ENCODE measurements at regions not wholly inside any gene's neighbourhood (a gene's known extent, or its start where the extent isn't known, plus 50 kb on each side); places are given as distances from the start of the nearest gene placed in this dataset.

DNA sequence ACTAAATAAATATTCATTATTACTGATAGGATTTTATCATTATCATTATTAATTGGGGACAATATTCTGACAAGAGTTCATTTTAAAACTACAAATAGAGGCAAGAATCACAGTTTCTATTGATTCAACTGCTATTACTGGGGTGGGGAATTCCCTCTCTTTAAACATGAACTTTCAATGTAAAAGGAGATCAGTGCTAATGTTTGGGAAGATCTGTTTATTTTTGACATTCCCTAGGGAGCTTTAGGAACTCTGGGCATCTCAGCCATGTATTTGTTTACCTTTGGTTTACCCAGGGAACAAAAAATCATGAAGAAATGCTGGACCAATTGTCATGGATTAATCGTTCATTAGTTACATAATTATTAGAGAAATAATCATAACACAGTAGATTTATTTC lies 443.2 kb upstream of the AKR1E2 start:
- ATAC-seq (ENCODE audit: insufficient number of reproducible peaks, low FRiP score, low read depth) (no peak), DNase-seq (ENCODE audit: low spot score) (no peak)
- H3K4me3 ChIP-seq = no peak overlapping the region
- no peaks in the 10 kb centered on the region for H3K36me3 ChIP-seq
- H3K27me3 ChIP-seq (replicated peaks; ENCODE audit: insufficient read depth) = no peaks in the 10 kb centered on the region
- H3K9me3 ChIP-seq = no peaks in the 10 kb centered on the region
- H3K27ac ChIP-seq = no peak overlapping the region
- H3K4me1 ChIP-seq (ENCODE audit: control insufficient read depth in 1 of 2, low read depth in 2 of 2) = peaks cover 4 to 8% of the 10 kb centered on the region in 2 donors
- TF ChIP-seq, protein P1, sequence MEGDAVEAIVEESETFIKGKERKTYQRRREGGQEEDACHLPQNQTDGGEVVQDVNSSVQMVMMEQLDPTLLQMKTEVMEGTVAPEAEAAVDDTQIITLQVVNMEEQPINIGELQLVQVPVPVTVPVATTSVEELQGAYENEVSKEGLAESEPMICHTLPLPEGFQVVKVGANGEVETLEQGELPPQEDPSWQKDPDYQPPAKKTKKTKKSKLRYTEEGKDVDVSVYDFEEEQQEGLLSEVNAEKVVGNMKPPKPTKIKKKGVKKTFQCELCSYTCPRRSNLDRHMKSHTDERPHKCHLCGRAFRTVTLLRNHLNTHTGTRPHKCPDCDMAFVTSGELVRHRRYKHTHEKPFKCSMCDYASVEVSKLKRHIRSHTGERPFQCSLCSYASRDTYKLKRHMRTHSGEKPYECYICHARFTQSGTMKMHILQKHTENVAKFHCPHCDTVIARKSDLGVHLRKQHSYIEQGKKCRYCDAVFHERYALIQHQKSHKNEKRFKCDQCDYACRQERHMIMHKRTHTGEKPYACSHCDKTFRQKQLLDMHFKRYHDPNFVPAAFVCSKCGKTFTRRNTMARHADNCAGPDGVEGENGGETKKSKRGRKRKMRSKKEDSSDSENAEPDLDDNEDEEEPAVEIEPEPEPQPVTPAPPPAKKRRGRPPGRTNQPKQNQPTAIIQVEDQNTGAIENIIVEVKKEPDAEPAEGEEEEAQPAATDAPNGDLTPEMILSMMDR (IDR thresholded peaks at IDR 0.05) = no peak

- ATAC-seq (ENCODE audit: insufficient number of reproducible peaks, low FRiP score, low read depth) (no peak), DNase-seq (ENCODE audit: low spot score) (no peak)
- TF ChIP-seq, protein P1 (IDR thresholded peaks at IDR 0.05) = no peak
- Histone ChIP-seq H3K4me3 (no peak overlapping the region), H3K9me3 (no peaks in the 10 kb centered on the region), H3K4me1 (ENCODE audit: control insufficient read depth in 1 of 2, low read depth in 2 of 2) (no peaks in the 10 kb centered on the region), H3K27ac (no peak overlapping the region), H3K27me3 (replicated peaks; ENCODE audit: insufficient read depth) (no peaks in the 10 kb centered on the region), H3K36me3 (no peaks in the 10 kb centered on the region)
Observed at GRCh38 chr10:4373612-4374011, 452.4 kb upstream of the AKR1E2 start.

DNA sequence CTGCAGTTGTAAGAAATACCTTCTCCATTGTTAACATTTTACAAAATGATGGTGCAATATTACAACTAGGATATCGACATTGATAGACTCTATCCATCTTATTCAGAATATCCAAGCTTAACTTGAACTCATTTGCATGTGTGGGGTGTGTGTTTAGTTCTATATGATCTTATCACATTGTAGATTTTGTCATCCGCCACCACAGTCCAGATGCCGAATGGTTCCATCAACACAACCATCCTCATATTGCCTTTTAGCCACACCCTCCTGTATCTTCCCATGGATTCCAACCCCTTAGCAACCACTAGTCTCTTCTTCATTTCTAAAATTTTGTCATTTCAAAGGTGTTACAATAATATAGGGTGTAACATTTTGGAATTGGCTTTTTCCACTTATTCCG lies 452.9 kb upstream of the AKR1E2 start:
- H3K27ac ChIP-seq = no peak overlapping the region
- TF ChIP-seq, protein P1 (IDR thresholded peaks at IDR 0.05) = no peak

DNA sequence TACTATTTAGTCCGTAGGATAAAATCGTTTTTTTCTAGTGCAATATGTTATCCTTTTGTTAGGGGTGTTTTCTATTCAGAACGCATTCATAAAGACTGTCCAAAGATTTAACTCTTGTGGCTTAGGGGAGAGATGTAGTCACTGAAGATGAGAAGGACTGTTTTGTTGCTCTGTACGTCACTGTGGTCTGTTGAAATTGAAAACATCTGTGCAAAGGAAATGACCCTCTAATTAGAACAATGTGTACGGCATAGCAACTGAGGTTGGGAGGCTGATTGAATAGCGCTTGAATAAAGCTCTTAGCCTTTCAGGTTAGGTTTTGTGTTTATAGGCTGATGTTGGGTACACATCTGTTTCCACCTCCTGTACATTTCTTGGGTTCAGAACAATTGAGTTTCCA lies 453.4 kb upstream of the AKR1E2 start:
- TF ChIP-seq, protein P1 (IDR thresholded peaks at IDR 0.05) = no peak
- Histone ChIP-seq H3K27me3 (replicated peaks; ENCODE audit: insufficient read depth) (no peaks in the 10 kb centered on the region), H3K36me3 (no peaks in the 10 kb centered on the region), H3K4me1 (ENCODE audit: control insufficient read depth in 1 of 2, low read depth in 2 of 2) (no peaks in the 10 kb centered on the region), H3K9me3 (no peaks in the 10 kb centered on the region), H3K27ac (no peak overlapping the region), H3K4me3 (no peak overlapping the region)
- DNase-seq (ENCODE audit: low spot score) = no peak
- ATAC-seq (ENCODE audit: insufficient number of reproducible peaks, low FRiP score, low read depth) = no peak

More for the DNA sequence above, 452.9 kb upstream of the AKR1E2 start:
- no peaks in the 10 kb centered on the region for H3K36me3 ChIP-seq
- DNase-seq (ENCODE audit: low spot score) (no peak), ATAC-seq (ENCODE audit: insufficient number of reproducible peaks, low FRiP score, low read depth) (no peak)
- H3K9me3 ChIP-seq = no peaks in the 10 kb centered on the region
- no peak overlapping the region for H3K4me3 ChIP-seq
- no peaks in the 10 kb centered on the region for H3K4me1 ChIP-seq (ENCODE audit: control insufficient read depth in 1 of 2, low read depth in 2 of 2)
- no peaks in the 10 kb centered on the region for H3K27me3 ChIP-seq (replicated peaks; ENCODE audit: insufficient read depth)

GRCh38 chr10:4371691-4372295 lies 454.2 kb upstream of the AKR1E2 start:
- H3K4me3 ChIP-seq = no peak overlapping the region
- no peaks in the 10 kb centered on the region for H3K9me3 ChIP-seq
- no peak for DNase-seq (ENCODE audit: low spot score)
- no peak overlapping the region for H3K27ac ChIP-seq
- no peaks in the 10 kb centered on the region for H3K4me1 ChIP-seq (ENCODE audit: control insufficient read depth in 1 of 2, low read depth in 2 of 2)
- TF ChIP-seq, protein P1 (IDR thresholded peaks at IDR 0.05) = no peak
- H3K27me3 ChIP-seq (replicated peaks; ENCODE audit: insufficient read depth) = no peaks in the 10 kb centered on the region
- no peaks in the 10 kb centered on the region for H3K36me3 ChIP-seq
- no peak for ATAC-seq (ENCODE audit: insufficient number of reproducible peaks, low FRiP score, low read depth)
